A549 (cell line): ENCODE measurements at regions not wholly inside any gene's neighbourhood (a gene's known extent, or its start where the extent isn't known, plus 50 kb on each side); places are given as distances from the start of the nearest gene placed in this dataset.

Source experiments
- ATAC-seq, 2 experiments: fragments of 200-7000 bp in 1 of 2; fragments of >200 bp in 1 of 2; cut with Nextera tagmentation in 1 of 2; cut with Tn5 transposase in 1 of 2; 3 replicates each; pipeline versions ENCODE4 v1.8.0 to v1.9.1; 2018 to 2020; ENCODE audit warnings: mild to moderate bottlenecking in 1 of 2, moderate library complexity in 1 of 2
- CTCF ChIA-PET: fragments of 300-600 bp; sonication (Branson Sonifier 250); formaldehyde crosslinking; extraction: SDS; loops from one replicate; lab custom pipeline; 2021; ENCODE audit warnings: antibody characterized with exemption, inconsistent platforms; lab: Yijun Ruan, JAX
- POLR2A ChIA-PET: fragments of 350-600 bp; formaldehyde crosslinking; extraction: SDS; loops from one replicate; lab custom pipeline; 2021; ENCODE audit warnings: antibody characterized with exemption, inconsistent platforms; lab: Yijun Ruan, JAX
- DNase-seq, 2 experiments: peaks; one replicate each; pipeline versions ENCODE4 v3.0.0 to v3.0.0-alpha.2; 2011 to 2016; ENCODE audit warnings: low read depth in 1 of 2, low spot score in 1 of 2
- FAIRE-seq: peaks from 2 replicates; lab custom pipeline; 2011; peaks lifted over from hg19 to GRCh38; lab: Jason Lieb, UNC
- H3K27ac ChIP-seq, 2 experiments: fragments of >200 bp; sonication (Bioruptor Twin); formaldehyde crosslinking; 3 replicates each; pipeline ENCODE4 v1.5.1; 2016 to 2017
- H3K4me1 ChIP-seq: fragments of >200 bp; sonication (Bioruptor Twin); formaldehyde crosslinking; 3 replicates; pipeline ENCODE4 v1.6.1; 2016
- H3K4me2 ChIP-seq: fragments of >200 bp; sonication (Bioruptor Twin); formaldehyde crosslinking; 3 replicates; pipeline ENCODE4 v1.6.1; 2016
- H3K4me3 ChIP-seq: fragments of >200 bp; sonication (Bioruptor Twin); formaldehyde crosslinking; 3 replicates; pipeline ENCODE4 v1.5.1; 2016
- H3K9me3 ChIP-seq: fragments of >200 bp; sonication (Bioruptor Twin); formaldehyde crosslinking; 3 replicates; pipeline ENCODE4 v1.6.1; 2016
- ATOH8 ChIP-seq: fragments of 250-450 bp; sonication (Bioruptor Pico); IDR thresholded peaks from 2 replicates; pipeline ENCODE4 v1.5.0; 2020; ENCODE audit warnings: low read depth, mild to moderate bottlenecking, moderate library complexity
- CBX8 ChIP-seq: fragments of 200-600 bp; sonication (generic); IDR thresholded peaks from 2 replicates; pipeline ENCODE4 v1.6.1; 2016
- CHD4 ChIP-seq: fragments of 200-600 bp; sonication (generic); IDR thresholded peaks from 2 replicates; pipeline ENCODE4 v1.6.1; 2016; ENCODE audit warnings: antibody characterized with exemption, mild to moderate bottlenecking, borderline replicate concordance
- CTCF ChIP-seq: fragments of >200 bp; sonication (Bioruptor Twin); formaldehyde crosslinking; IDR thresholded peaks from 3 replicates; pipeline ENCODE4 v1.5.1; 2016
- EHF ChIP-seq: fragments of 250-450 bp; sonication (Bioruptor Pico); IDR thresholded peaks from 2 replicates; pipeline ENCODE4 v1.5.0; 2020; ENCODE audit warnings: mild to moderate bottlenecking
- EHMT2 ChIP-seq: fragments of 200-600 bp; sonication (generic); IDR thresholded peaks from 2 replicates; pipeline ENCODE4 v1.6.1; 2016; ENCODE audit warnings: antibody characterized with exemption, low read depth, mild to moderate bottlenecking, moderate library complexity
- ELK1 ChIP-seq: fragments of 150-350 bp; IDR thresholded peaks from 2 replicates; pipeline ENCODE4 v1.6.1; 2014; ENCODE audit warnings: low read depth, mild to moderate bottlenecking, low read length
- EP300 ChIP-seq, 2 experiments: fragments of >200 bp; sonication (Bioruptor Twin); formaldehyde crosslinking; IDR thresholded peaks; 2 replicates in 1 of 2; 3 replicates in 1 of 2; pipeline ENCODE4 v1.6.1; 2016 to 2017
- ESRRA ChIP-seq: fragments of 150-350 bp; IDR thresholded peaks from 2 replicates; pipeline ENCODE4 v1.6.1; 2014; ENCODE audit warnings: mild to moderate bottlenecking, low read length, borderline replicate concordance
- FOSL2 ChIP-seq, 2 experiments: fragments of 450-650 bp in 1 of 2; fragments of >200 bp in 1 of 2; sonication (Bioruptor Twin) in 1 of 2; formaldehyde crosslinking; IDR thresholded peaks; 2 replicates each; pipeline versions ENCODE4 v1.5.0 to v1.6.1; 2016 to 2020; ENCODE audit warnings: mild to moderate bottlenecking in 1 of 2, moderate library complexity in 1 of 2
- HDAC2 ChIP-seq: fragments of 200-600 bp; sonication (generic); IDR thresholded peaks from 2 replicates; pipeline ENCODE4 v1.6.1; 2016
- HES2 ChIP-seq: fragments of >200 bp; sonication (Bioruptor Twin); formaldehyde crosslinking; IDR thresholded peaks from 2 replicates; pipeline ENCODE4 v1.6.1; 2016
- HMGXB4 ChIP-seq: fragments of 250-450 bp; sonication (Bioruptor Pico); IDR thresholded peaks from 2 replicates; pipeline ENCODE4 v1.5.0; 2021; ENCODE audit warnings: mild to moderate bottlenecking, moderate library complexity, borderline replicate concordance
- HOXA7 ChIP-seq: fragments of 250-450 bp; sonication (Bioruptor Pico); IDR thresholded peaks from 2 replicates; pipeline ENCODE4 v1.5.0; 2020; ENCODE audit warnings: mild to moderate bottlenecking, moderate library complexity
- HOXB13 ChIP-seq: fragments of 250-450 bp; sonication (Bioruptor Pico); IDR thresholded peaks from 2 replicates; pipeline ENCODE4 v1.5.0; 2020; ENCODE audit warnings: low read depth, mild to moderate bottlenecking, moderate library complexity
- JUNB ChIP-seq: fragments of >200 bp; sonication (Bioruptor Twin); formaldehyde crosslinking; IDR thresholded peaks from 2 replicates; pipeline ENCODE4 v1.6.1; 2016
- KDM1A ChIP-seq: fragments of 200-600 bp; sonication (generic); IDR thresholded peaks from 2 replicates; pipeline ENCODE4 v1.6.1; 2016; ENCODE audit warnings: low read depth, mild to moderate bottlenecking
- KDM5A ChIP-seq: fragments of 200-600 bp; sonication (generic); IDR thresholded peaks from 2 replicates; pipeline ENCODE4 v1.6.1; 2016; ENCODE audit warnings: antibody characterized with exemption, mild to moderate bottlenecking
- NPAS2 ChIP-seq: fragments of 250-450 bp; sonication (Bioruptor Pico); IDR thresholded peaks from 2 replicates; pipeline ENCODE4 v1.8.0; 2022; ENCODE audit warnings: mild to moderate bottlenecking, moderate library complexity, borderline replicate concordance
- POLR2A ChIP-seq: IDR thresholded peaks from 2 replicates; pipeline ENCODE4 v1.6.1; 2012; ENCODE audit warnings: mild to moderate bottlenecking, low read length
- RARB ChIP-seq: fragments of 250-450 bp; sonication (Bioruptor Pico); IDR thresholded peaks from 2 replicates; pipeline ENCODE4 v1.8.0; 2021; ENCODE audit warnings: mild to moderate bottlenecking, moderate library complexity
- RCOR1 ChIP-seq: fragments of 150-350 bp; IDR thresholded peaks from 2 replicates; pipeline ENCODE4 v1.6.1; 2014; ENCODE audit warnings: antibody characterized with exemption, low read length, low read depth
- RFX5 ChIP-seq: fragments of 450-650 bp; IDR thresholded peaks from 2 replicates; pipeline ENCODE4 v1.7.1; 2014; ENCODE audit warnings: antibody characterized with exemption, mild to moderate bottlenecking, moderate library complexity
- RNF2 ChIP-seq: fragments of 200-600 bp; sonication (generic); IDR thresholded peaks from 2 replicates; pipeline ENCODE4 v1.6.1; 2016; ENCODE audit warnings: low read depth, mild to moderate bottlenecking, antibody characterized with exemption, moderate library complexity, borderline replicate concordance
- SREBF2 ChIP-seq: fragments of 450-650 bp; IDR thresholded peaks from 2 replicates; pipeline ENCODE4 v1.6.1; 2014; ENCODE audit warnings: mild to moderate bottlenecking, moderate library complexity
- TFCP2L1 ChIP-seq: fragments of 250-450 bp; sonication (Bioruptor Pico); IDR thresholded peaks from 2 replicates; pipeline ENCODE4 v1.5.0; 2021; ENCODE audit warnings: mild to moderate bottlenecking
- USF2 ChIP-seq: fragments of 450-650 bp; IDR thresholded peaks from 2 replicates; pipeline ENCODE4 v1.6.1; 2014; ENCODE audit warnings: antibody characterized with exemption
- ZNF302 ChIP-seq: fragments of 250-450 bp; sonication (Bioruptor Pico); IDR thresholded peaks from 2 replicates; pipeline ENCODE4 v1.9.0; 2021; ENCODE audit warnings: inconsistent platforms, mild to moderate bottlenecking, moderate library complexity
- WGBS: methylation state at CpG from one replicate; pipeline ENCODE4 v1.1.6; 2017; ENCODE audit errors: missing lambda C conversion rate; 5-methylcytosine and 5-hydroxymethylcytosine counted together

- 2% methylated on average over 6 of the region's 6 CpGs for WGBS
- Histone ChIP-seq H3K4me1 (no peaks in the 10 kb centered on the region), H3K9me3 (no peaks in the 10 kb centered on the region), H3K4me2 (no peak overlapping the region), H3K4me3 (no peak overlapping the region), H3K27ac (no peak overlapping the region)
- FAIRE-seq = no peak
- DNase-seq = no peak
- no peak for TF ChIP-seq HES2
- no peak for TF ChIP-seq RARB
- no peak for TF ChIP-seq RCOR1
- TF ChIP-seq HOXB13 (CRISPR knock-in tag) = no peak
- CTCF ChIA-PET = no interaction called here
- no peak for ATAC-seq
- POLR2A ChIA-PET = no interaction called here
These were observed 225.9 kb upstream of the TMEM72 start for GRCh38 chr10:44685220-44685619.

GRCh38 chr10:44685747-44686146 is 225.4 kb upstream of the TMEM72 start:
- Histone ChIP-seq H3K27ac (no peak overlapping the region), H3K9me3 (no peaks in the 10 kb centered on the region), H3K4me1 (no peaks in the 10 kb centered on the region), H3K4me2 (no peak overlapping the region), H3K4me3 (no peak overlapping the region)
- FAIRE-seq (no peak), DNase-seq (no peak), ATAC-seq (no peak)
- CTCF ChIA-PET = no interaction called here
- POLR2A ChIA-PET = no interaction called here
- WGBS = 50% methylated on average over 2 of the region's 2 CpGs
- no peak for TF ChIP-seq JUNB
- no peak for TF ChIP-seq RARB
- TF ChIP-seq HDAC2 = no peak
- no peak for TF ChIP-seq TFCP2L1 (CRISPR knock-in tag)
- no peak for TF ChIP-seq KDM5A
- no peak for TF ChIP-seq EHF
- no peak for TF ChIP-seq KDM1A
- TF ChIP-seq CTCF = no peak
- TF ChIP-seq ELK1 = no peak
- TF ChIP-seq ZNF302 (CRISPR knock-in tag) = no peak
- no peak for TF ChIP-seq ESRRA
- no peak for TF ChIP-seq CBX8
- TF ChIP-seq FOSL2 (IDR thresholded peaks at IDR 0.05) = no peak
- no peak for TF ChIP-seq FOSL2 (CRISPR knock-in tag; IDR thresholded peaks at IDR 0.05)
- no peak for TF ChIP-seq NPAS2 (CRISPR knock-in tag)

GRCh38 chr10:44689368-44689767 is 221.8 kb upstream of the TMEM72 start:
- ChIA-PET CTCF (no interaction called here), POLR2A (no interaction called here)
- no peaks in the 10 kb centered on the region for H3K4me1 ChIP-seq
- H3K27ac ChIP-seq = no peak overlapping the region
- no peak overlapping the region for H3K4me2 ChIP-seq
- no peak overlapping the region for H3K4me3 ChIP-seq
- no peak for ATAC-seq
- FAIRE-seq = no peak
- DNase-seq = no peak
- WGBS = 0% methylated on average over 2 of the region's 2 CpGs
- no peaks in the 10 kb centered on the region for H3K9me3 ChIP-seq
- no peak for TF ChIP-seq EP300 (IDR thresholded peaks at IDR 0.05)
- no peak for TF ChIP-seq EHMT2
- TF ChIP-seq CTCF = no peak
- no peak for TF ChIP-seq POLR2A
- no peak for TF ChIP-seq USF2
- no peak for TF ChIP-seq HOXA7 (CRISPR knock-in tag)
- TF ChIP-seq JUNB = no peak
- no peak for TF ChIP-seq ATOH8 (CRISPR knock-in tag)
- TF ChIP-seq SREBF2 = no peak
- no peak for TF ChIP-seq CHD4
- no peak for TF ChIP-seq RNF2
- TF ChIP-seq HMGXB4 (CRISPR knock-in tag) = no peak
- no peak for TF ChIP-seq RFX5
